Nephron (organoid): ENCODE measurements at regions not wholly inside any gene's neighbourhood (a gene's known extent, or its start where the extent isn't known, plus 50 kb on each side); places are given as distances from the start of the nearest gene placed in this dataset.

ENCODE experiments used
- H3K27ac Mint-ChIP-seq, 3 experiments: 2 replicates each; pipeline ENCODE4 v1.8.0; 2020; ENCODE audit warnings: mixed read lengths in 3 of 3, mild to moderate bottlenecking in 2 of 3, moderate library complexity in 1 of 3
- H3K27me3 Mint-ChIP-seq: 2 replicates; pipeline ENCODE4 v1.8.0; 2021; ENCODE audit warnings: low read depth, mild to moderate bottlenecking, moderate library complexity, mixed read lengths
- H3K36me3 Mint-ChIP-seq: 2 replicates; pipeline ENCODE4 v1.8.0; 2020; ENCODE audit warnings: low read depth, mixed read lengths
- H3K4me1 Mint-ChIP-seq: 2 replicates; pipeline ENCODE4 v1.8.0; 2020; ENCODE audit warnings: mixed read lengths
- H3K4me3 Mint-ChIP-seq, 3 experiments: 2 replicates each; pipeline ENCODE4 v1.8.0; 2020; ENCODE audit warnings: mild to moderate bottlenecking in 3 of 3, mixed read lengths in 3 of 3, moderate library complexity in 2 of 3
- H3K9me3 Mint-ChIP-seq: 2 replicates; pipeline ENCODE4 v1.8.0; 2020; ENCODE audit warnings: mixed read lengths
- TF ChIP-seq, protein P1 (sequence below), 3 experiments: fragments of 200-600 bp; sonication (generic); IDR thresholded peaks; one replicate each; pipeline ENCODE4 v1.5.0; 2021; ENCODE audit warnings: antibody characterized with exemption in 3 of 3; ENCODE audit not compliant: unreplicated experiment in 3 of 3

DNA sequence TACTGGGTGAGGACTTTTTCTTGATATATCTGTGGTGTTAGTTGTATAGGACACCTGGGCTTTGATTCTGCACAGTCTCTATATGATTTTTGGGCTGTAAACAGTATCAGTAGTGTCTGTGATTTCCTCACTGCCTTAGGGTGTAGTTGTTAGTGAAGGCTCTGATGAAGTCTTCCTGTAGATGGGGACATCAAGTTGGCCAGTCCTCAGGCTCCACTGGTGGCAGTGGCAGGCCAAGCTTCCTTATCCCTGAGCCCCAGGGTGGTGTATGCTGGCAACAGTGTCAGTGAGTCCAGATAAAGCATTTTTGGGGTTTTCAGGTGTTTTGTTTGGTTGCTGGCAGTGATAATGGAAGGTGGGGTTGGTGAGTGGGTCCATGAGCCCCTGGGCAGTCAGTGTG, 961.4 kb downstream of the DSC3 start:
- TF ChIP-seq, protein P1, sequence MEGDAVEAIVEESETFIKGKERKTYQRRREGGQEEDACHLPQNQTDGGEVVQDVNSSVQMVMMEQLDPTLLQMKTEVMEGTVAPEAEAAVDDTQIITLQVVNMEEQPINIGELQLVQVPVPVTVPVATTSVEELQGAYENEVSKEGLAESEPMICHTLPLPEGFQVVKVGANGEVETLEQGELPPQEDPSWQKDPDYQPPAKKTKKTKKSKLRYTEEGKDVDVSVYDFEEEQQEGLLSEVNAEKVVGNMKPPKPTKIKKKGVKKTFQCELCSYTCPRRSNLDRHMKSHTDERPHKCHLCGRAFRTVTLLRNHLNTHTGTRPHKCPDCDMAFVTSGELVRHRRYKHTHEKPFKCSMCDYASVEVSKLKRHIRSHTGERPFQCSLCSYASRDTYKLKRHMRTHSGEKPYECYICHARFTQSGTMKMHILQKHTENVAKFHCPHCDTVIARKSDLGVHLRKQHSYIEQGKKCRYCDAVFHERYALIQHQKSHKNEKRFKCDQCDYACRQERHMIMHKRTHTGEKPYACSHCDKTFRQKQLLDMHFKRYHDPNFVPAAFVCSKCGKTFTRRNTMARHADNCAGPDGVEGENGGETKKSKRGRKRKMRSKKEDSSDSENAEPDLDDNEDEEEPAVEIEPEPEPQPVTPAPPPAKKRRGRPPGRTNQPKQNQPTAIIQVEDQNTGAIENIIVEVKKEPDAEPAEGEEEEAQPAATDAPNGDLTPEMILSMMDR (IDR thresholded peaks at IDR 0.05; ENCODE audit: unreplicated experiment in 3 of 3) = no peak
- no peaks in the 10 kb centered on the region for H3K27me3 Mint-ChIP-seq
- H3K4me3 Mint-ChIP-seq = no peak overlapping the region
- peaks cover 9% of the 10 kb centered on the region for H3K9me3 Mint-ChIP-seq
- no peaks in the 10 kb centered on the region for H3K4me1 Mint-ChIP-seq
- H3K27ac Mint-ChIP-seq = no peak overlapping the region
- H3K36me3 Mint-ChIP-seq = no peaks in the 10 kb centered on the region

DNA sequence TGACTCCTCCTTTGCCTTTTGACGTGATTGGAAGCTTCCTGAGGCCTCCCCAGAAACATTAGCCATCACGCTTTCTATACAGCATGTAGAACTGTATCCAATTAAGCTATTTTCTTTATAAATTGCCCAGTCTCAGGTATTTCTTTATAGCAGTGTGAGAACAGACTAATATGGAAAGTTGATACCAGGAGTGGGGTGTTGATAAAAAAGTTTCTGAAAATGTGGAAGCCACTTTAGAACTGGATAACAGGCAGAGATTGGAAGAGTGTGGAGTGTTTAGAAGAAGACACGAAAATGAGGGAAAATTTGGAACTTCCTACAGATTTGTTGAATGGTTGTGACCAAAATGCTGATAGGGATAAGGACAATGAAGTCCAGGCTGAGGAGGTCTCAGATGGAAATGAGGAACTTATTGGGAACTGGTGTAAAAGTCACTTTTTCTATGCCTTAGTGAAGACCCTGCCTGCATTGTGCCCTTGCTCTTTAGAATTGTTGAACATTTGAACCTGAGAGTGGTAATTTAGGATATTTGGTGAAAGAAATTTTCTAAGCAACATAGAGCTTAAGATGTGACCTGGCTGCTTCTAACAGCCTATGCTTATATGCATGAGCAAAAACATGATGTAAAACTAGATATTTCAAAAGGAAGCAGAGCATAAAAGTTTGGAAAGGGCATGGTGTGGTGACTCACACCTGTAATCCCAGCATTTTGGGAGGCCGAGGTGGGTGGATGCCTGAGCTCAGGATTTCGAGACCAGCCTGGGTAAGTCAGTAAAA, 969.7 kb downstream of the DSC3 start:
- H3K27ac Mint-ChIP-seq = no peak overlapping the region
- no peaks in the 10 kb centered on the region for H3K36me3 Mint-ChIP-seq
- peaks cover 16% of the 10 kb centered on the region for H3K9me3 Mint-ChIP-seq
- H3K4me1 Mint-ChIP-seq = no peaks in the 10 kb centered on the region
- TF ChIP-seq, protein P1 (IDR thresholded peaks at IDR 0.05; ENCODE audit: unreplicated experiment in 3 of 3) = no peak
- H3K4me3 Mint-ChIP-seq = no peak overlapping the region
- no peaks in the 10 kb centered on the region for H3K27me3 Mint-ChIP-seq

DNA sequence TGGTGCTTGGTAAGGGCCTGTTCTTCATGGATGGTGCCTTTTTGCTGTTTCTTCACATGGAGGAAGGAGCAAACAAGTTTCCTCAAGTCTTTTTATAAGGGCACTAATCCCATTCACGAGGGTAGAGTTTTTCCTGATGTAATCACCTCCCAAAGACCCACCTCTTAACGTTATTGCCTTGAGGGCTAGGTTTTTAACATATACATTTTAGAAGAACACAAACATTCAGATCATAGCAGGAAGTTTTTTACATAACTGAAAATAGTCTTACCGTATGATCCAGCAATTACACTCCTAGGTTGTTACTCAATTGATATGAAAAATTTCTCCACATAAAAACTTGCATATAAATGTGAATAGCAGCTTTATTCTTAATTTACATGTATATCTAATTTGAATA, 976.3 kb downstream of the DSC3 start:
- Mint-ChIP-seq H3K27ac (no peak overlapping the region), H3K4me1 (no peaks in the 10 kb centered on the region), H3K36me3 (no peaks in the 10 kb centered on the region), H3K4me3 (no peak overlapping the region), H3K9me3 (peaks cover 5% of the 10 kb centered on the region), H3K27me3 (no peaks in the 10 kb centered on the region)
- TF ChIP-seq, protein P1 (IDR thresholded peaks at IDR 0.05; ENCODE audit: unreplicated experiment in 3 of 3) = no peak

DNA sequence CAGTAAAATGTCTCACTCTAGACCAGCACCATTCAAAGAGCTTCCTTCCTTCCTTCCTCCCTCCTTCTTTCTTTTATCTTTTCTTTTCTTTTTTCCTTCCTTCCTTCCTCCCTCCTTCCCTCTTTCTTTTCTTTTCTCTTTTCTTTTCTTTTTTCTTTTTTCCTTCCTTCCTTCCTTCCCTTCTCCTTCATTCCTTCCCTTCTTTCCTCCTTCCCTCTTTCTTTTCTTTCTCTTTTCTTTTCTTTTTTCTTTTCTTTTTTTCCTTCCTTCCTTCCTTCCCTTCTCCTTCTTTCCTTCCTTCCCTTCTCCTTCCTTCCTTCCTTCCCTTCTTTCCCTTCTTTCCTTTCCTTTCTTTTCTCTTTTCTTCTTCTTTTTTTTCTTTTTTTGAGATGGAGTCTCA, 985.1 kb downstream of the DSC3 start:
- TF ChIP-seq, protein P1 (IDR thresholded peaks at IDR 0.05; ENCODE audit: unreplicated experiment in 3 of 3) = no peak
- Mint-ChIP-seq H3K4me1 (no peaks in the 10 kb centered on the region), H3K27me3 (no peaks in the 10 kb centered on the region), H3K4me3 (no peak overlapping the region), H3K9me3 (no peaks in the 10 kb centered on the region), H3K27ac (no peak overlapping the region), H3K36me3 (no peaks in the 10 kb centered on the region)

DNA sequence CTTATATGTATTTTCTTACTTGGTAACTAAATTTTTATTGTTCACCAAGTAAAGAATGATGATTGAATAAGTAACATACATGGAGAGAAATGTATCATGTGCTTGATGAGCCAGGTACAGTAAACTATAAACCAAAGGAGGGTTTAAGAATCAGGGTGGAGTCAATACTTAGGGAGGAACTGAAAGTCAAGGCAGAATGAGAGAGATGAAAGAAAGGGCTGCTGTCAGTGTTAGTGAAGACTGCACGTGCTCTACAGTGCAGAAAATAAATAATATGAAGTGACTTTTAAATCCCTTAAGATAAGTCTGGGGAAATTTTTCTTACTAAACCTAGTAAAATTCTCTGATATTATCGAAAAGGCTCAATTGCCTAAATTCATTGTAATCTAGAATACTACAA, 986.0 kb downstream of the DSC3 start:
- no peak overlapping the region for H3K4me3 Mint-ChIP-seq
- no peaks in the 10 kb centered on the region for H3K27me3 Mint-ChIP-seq
- no peaks in the 10 kb centered on the region for H3K9me3 Mint-ChIP-seq
- H3K36me3 Mint-ChIP-seq = no peaks in the 10 kb centered on the region
- H3K4me1 Mint-ChIP-seq = no peaks in the 10 kb centered on the region
- TF ChIP-seq, protein P1 (IDR thresholded peaks at IDR 0.05; ENCODE audit: unreplicated experiment in 3 of 3) = no peak
- H3K27ac Mint-ChIP-seq = no peak overlapping the region

DNA sequence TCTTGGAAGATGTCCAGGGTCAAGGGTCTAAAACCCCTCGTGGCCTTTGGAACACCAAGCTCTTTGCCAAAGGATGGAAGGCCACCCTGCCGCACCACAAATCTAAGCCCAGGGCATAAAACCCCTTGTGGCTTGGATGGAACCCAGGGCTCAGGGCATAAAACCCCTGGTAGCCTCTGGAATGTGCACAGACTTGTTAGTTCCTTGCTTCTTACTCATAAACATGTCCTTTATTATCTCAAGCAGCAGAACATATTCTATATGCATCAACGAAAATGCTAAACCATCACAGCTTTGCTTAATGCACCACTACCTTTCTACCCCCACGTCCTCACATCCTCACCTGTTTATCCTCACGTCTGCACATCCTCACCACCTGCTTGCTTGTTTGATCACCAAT, 998.0 kb downstream of the DSC3 start:
- Mint-ChIP-seq H3K27me3 (no peaks in the 10 kb centered on the region), H3K9me3 (no peaks in the 10 kb centered on the region), H3K4me1 (no peaks in the 10 kb centered on the region), H3K4me3 (no peak overlapping the region), H3K27ac (no peak overlapping the region), H3K36me3 (no peaks in the 10 kb centered on the region)
- TF ChIP-seq, protein P1 (IDR thresholded peaks at IDR 0.05; ENCODE audit: unreplicated experiment in 3 of 3) = no peak
